NCI-H345 treated with DMSO at 0.1 percent for 48 hours (cell line): ENCODE measurements at regions not wholly inside any gene's neighbourhood (a gene's known extent, or its start where the extent isn't known, plus 50 kb on each side); places are given as distances from the start of the nearest gene placed in this dataset.

Experiments
- DNase-seq: peaks from one replicate; lab custom pipeline; 2025; ENCODE audit not compliant: unreplicated experiment; lab: John Stamatoyannopoulos, UW

GRCh38 chr7:46559194-46559832 lies 638.2 kb upstream of the IGFBP3 start:
- no peak for DNase-seq

GRCh38 chr7:46558482-46559193 lies 637.6 kb upstream of the IGFBP3 start:
- no peak for DNase-seq

GRCh38 chr7:46557781-46558180 lies 636.7 kb upstream of the IGFBP3 start:
- no peak for DNase-seq

DNA sequence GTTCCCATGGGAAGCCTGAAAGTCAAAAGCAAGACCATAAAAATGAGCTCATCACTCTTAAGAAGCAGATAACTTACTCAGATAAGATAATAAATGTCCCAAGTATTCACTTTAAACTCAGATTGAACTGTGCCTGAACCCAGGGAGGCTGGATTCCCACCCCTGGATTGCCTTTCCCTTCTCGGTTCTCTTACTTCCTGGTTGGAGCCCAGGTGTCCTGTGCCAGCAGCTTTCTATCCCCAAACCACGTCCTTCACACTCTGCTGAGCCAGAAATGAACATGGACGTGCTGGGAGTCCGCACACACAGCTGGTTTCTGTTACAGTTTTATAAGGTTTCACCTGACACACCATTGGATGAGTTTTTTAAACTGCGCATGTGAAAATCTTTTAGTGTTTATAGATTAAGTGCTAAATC lies 636.2 kb upstream of the IGFBP3 start:
- DNase-seq, result no peak

GRCh38 chr7:46554688-46555422 lies 633.8 kb upstream of the IGFBP3 start:
- no peak for DNase-seq

- no peak for DNase-seq
These were observed 630.5 kb upstream of the IGFBP3 start for GRCh38 chr7:46551603-46552002.

DNA sequence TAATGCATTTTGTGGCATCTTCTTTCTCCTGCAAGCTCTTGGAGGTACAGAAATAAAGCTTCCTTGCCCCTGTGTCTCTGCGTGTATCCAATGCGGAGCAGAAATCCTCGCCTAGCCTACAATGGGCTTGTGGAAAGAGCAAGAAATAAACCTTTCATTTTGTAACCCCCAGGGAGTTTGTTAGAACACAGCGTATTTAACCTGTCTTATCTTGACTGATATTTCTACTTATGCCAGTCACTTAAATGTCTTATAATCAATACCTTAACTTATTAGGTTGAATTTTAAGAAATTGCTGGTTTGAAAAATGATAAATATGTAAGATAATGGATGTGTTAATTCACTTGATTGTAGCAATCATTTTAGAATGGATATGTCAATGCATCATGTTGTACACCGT lies 629.8 kb upstream of the IGFBP3 start:
- DNase-seq, result no peak

GRCh38 chr7:46549892-46550639 lies 629.0 kb upstream of the IGFBP3 start:
- DNase-seq, result no peak

GRCh38 chr7:46549347-46549746 lies 628.3 kb upstream of the IGFBP3 start:
- no peak for DNase-seq

GRCh38 chr7:46547044-46547443 lies 626.0 kb upstream of the IGFBP3 start:
- DNase-seq, result no peak

- DNase-seq, result no peak
These were observed 624.7 kb upstream of the IGFBP3 start for GRCh38 chr7:46545790-46546189.

- DNase-seq, result no peak
These were observed 623.4 kb upstream of the IGFBP3 start for GRCh38 chr7:46544396-46545008.

- no peak for DNase-seq
These were observed 621.0 kb upstream of the IGFBP3 start for GRCh38 chr7:46542076-46542475.

GRCh38 chr7:46539892-46540483 lies 618.9 kb upstream of the IGFBP3 start:
- no peak for DNase-seq

DNA sequence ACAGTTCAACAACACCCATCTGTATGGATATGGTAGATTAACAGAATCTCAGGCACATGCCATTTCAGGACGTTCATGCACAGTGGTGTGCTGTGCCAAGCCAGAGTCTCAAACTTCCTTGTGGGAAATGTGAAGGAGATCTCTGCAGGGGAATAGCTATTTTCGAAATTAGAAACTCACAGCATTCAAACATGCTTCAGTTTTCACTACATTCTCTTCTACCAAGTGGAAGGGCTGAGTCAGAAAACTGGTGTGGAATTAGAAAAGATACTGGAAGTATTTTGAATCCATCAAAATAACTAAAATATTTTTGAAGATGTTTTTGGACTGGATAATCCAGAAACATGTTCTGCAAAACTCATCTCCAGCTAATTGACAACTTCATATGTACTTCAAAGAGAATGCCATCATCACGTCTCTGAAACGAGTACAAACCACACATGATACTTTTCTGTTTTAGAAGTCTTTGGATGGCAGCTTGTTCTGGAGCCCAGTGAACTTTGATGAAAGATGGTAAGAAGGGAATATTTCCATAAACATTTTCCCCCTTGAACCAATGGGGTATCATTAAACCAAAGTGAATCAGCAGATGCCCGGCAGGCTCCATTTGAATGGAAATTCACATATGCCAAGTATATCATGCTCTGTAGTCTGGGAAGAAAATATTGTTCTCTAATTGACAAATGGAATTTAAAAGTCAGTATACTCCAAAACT lies 616.3 kb upstream of the IGFBP3 start:
- DNase-seq, result no peak

DNA sequence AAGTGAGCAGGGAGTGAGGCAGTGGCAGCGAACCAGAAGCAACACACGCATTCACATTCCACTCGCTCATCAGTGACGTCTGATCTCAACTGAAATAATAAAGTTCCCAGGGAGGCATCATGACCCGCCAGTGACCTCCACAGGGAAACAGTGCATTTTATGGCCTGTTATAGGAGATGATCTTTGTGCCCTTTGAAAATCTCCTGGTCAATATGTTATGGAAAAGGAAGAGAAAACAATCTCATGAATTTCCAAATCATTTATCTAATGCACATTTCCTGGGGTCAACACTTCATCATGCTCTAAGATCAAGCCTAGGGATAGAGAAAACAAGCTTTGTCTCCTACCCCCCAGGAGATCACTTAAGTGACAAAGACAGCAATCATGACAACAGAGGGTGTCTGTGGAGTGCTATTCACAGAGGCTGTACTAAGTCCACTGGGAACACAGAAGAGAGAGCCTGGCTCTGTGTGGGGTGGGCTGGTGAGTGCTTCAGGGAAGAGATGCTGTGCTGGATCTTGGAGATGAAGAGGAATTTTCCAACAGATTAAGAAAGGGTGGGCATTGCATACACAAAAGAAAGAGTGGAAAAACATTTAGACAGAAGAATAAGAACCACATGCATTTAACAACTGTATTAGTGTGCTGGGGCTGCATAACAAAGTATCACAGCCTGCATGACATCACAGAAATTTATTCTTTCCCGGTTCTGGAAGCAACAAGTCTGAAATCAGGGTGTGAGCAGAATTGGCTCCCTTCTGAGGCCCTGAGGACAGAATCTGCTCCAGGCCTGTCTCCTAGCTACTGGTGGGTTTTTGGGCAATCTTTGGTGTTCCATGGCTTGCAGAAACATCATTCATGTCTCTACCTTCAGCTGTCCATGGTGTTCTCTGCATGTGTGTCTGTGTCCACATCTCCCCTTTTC lies 613.9 kb upstream of the IGFBP3 start:
- peak; percentile 0 for DNase-seq

DNA sequence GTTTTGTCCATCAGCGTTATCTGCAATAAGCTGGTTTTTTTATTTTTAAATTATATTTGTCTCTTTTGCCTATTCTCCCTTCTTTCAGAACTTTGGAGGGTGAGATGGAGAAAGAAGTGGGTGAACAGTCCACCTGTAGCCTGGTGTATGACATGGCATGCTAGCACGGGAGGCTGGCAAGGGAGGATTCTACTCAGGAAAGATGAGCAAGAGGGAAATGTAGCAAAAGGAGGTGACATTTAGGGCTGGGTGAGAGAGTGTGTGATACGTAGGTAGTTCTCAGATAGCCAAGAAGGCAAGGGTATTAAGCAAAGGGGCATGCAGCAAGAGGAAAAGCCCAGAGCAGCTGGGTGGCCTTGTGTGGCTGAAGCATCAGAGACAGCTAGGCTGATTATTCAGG lies 612.9 kb upstream of the IGFBP3 start:
- no peak for DNase-seq

- no peak for DNase-seq
These were observed 611.5 kb upstream of the IGFBP3 start for GRCh38 chr7:46532571-46532970.
